ENCODE measurements at regions not wholly inside any gene's neighbourhood (a gene's known extent, or its start where the extent isn't known, plus 50 kb on each side); places are given as distances from the start of the nearest gene placed in this dataset.

- no peaks in the 10 kb centered on the region for H3K4me1 Mint-ChIP-seq
- intact Hi-C loops (cut with micrococcal nuclease): no loop called here
- no peak for DNase-seq
- H3K36me3 Mint-ChIP-seq: no peaks in the 10 kb centered on the region
- no peaks in the 10 kb centered on the region for H3K27me3 Mint-ChIP-seq
- Histone ChIP-seq H3K36me3 (ENCODE audit: insufficient read depth, low read length) (no peaks in the 10 kb centered on the region), H3K4me3 (ENCODE audit: low read length in 2 of 2) (no peak overlapping the region), H3K27me3 (ENCODE audit: insufficient read depth, low read length) (no peaks in the 10 kb centered on the region), H3K27ac (ENCODE audit: low read depth, low read length) (no peak overlapping the region), H3K9me3 (ENCODE audit: control insufficient read depth in 1 of 2, low read length in 2 of 2) (no peaks in the 10 kb centered on the region), H3K4me1 (ENCODE audit: insufficient read depth, low read length) (no peaks in the 10 kb centered on the region)
- no peak overlapping the region for H3K27ac Mint-ChIP-seq
- H3K4me3 Mint-ChIP-seq: no peak overlapping the region
- ChIA-PET CTCF (ENCODE audit: partially characterized antibody) (interaction anchor here (1.6 kb wide), 1 partner anchor 15 kb away, joined by 3 read pairs; no protein-coding TSS in a partner anchor), POLR2A (ENCODE audit: partially characterized antibody) (no interaction called here)
- peaks cover 0 to 2% (median 0%) of the 10 kb centered on the region in 8 donors for H3K9me3 Mint-ChIP-seq
Measured at GRCh38 chr12:88648625-88649024, 68.4 kb upstream of the KITLG start.

- no peak overlapping the region for H3K4me3 ChIP-seq (ENCODE audit: low read length in 2 of 2)
- H3K36me3 ChIP-seq (ENCODE audit: insufficient read depth, low read length): no peaks in the 10 kb centered on the region
- H3K4me3 Mint-ChIP-seq: no peak overlapping the region
- peaks cover 0 to 2% (median 0%) of the 10 kb centered on the region in 8 donors for H3K9me3 Mint-ChIP-seq
- ChIA-PET POLR2A (ENCODE audit: partially characterized antibody) (no interaction called here), CTCF (ENCODE audit: partially characterized antibody) (no interaction called here)
- no peak overlapping the region for H3K27ac ChIP-seq (ENCODE audit: low read depth, low read length)
- DNase-seq: no peak
- H3K36me3 Mint-ChIP-seq: no peaks in the 10 kb centered on the region
- no peaks in the 10 kb centered on the region for H3K4me1 ChIP-seq (ENCODE audit: insufficient read depth, low read length)
- no peaks in the 10 kb centered on the region for H3K9me3 ChIP-seq (ENCODE audit: control insufficient read depth in 1 of 2, low read length in 2 of 2)
- no peak overlapping the region for H3K27ac Mint-ChIP-seq
- intact Hi-C loops (cut with micrococcal nuclease): no loop called here
- H3K27me3 ChIP-seq (ENCODE audit: insufficient read depth, low read length): no peaks in the 10 kb centered on the region
- no peaks in the 10 kb centered on the region for H3K4me1 Mint-ChIP-seq
- no peaks in the 10 kb centered on the region for H3K27me3 Mint-ChIP-seq
Measured at GRCh38 chr12:88646824-88647223, 66.6 kb upstream of the KITLG start.

DNA sequence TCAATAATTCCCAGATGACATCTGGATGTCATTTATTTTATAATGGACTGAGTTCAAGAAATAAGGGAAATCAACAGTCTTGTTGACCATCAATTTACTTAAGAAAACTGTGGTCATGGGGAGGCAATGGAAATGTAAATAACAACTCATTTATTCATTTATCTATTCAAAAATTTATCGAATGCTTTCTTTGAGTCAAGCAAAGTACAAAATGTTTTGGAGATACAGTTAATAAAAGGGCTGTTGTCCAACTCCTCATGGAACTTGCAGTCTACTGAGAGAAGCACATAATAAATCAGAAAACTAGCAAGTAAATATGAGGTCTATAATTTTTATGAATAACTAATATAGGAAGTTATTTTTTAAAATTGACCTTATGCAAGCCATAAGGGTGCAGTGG, 65.5 kb upstream of the KITLG start:
- peaks cover 0 to 2% (median 0%) of the 10 kb centered on the region in 8 donors for H3K9me3 Mint-ChIP-seq
- DNase-seq: no peak
- H3K27me3 ChIP-seq (ENCODE audit: insufficient read depth, low read length): no peaks in the 10 kb centered on the region
- no peaks in the 10 kb centered on the region for H3K9me3 ChIP-seq (ENCODE audit: control insufficient read depth in 1 of 2, low read length in 2 of 2)
- no peak overlapping the region for H3K4me3 ChIP-seq (ENCODE audit: low read length in 2 of 2)
- H3K4me1 ChIP-seq (ENCODE audit: insufficient read depth, low read length): no peaks in the 10 kb centered on the region
- ChIA-PET POLR2A (ENCODE audit: partially characterized antibody) (no interaction called here), CTCF (ENCODE audit: partially characterized antibody) (no interaction called here)
- no peaks in the 10 kb centered on the region for H3K4me1 Mint-ChIP-seq
- no peaks in the 10 kb centered on the region for H3K36me3 ChIP-seq (ENCODE audit: insufficient read depth, low read length)
- H3K27ac Mint-ChIP-seq: no peak overlapping the region
- no peaks in the 10 kb centered on the region for H3K27me3 Mint-ChIP-seq
- intact Hi-C loops (cut with micrococcal nuclease): no loop called here
- no peaks in the 10 kb centered on the region for H3K36me3 Mint-ChIP-seq
- no peak overlapping the region for H3K4me3 Mint-ChIP-seq
- H3K27ac ChIP-seq (ENCODE audit: low read depth, low read length): no peak overlapping the region

DNA sequence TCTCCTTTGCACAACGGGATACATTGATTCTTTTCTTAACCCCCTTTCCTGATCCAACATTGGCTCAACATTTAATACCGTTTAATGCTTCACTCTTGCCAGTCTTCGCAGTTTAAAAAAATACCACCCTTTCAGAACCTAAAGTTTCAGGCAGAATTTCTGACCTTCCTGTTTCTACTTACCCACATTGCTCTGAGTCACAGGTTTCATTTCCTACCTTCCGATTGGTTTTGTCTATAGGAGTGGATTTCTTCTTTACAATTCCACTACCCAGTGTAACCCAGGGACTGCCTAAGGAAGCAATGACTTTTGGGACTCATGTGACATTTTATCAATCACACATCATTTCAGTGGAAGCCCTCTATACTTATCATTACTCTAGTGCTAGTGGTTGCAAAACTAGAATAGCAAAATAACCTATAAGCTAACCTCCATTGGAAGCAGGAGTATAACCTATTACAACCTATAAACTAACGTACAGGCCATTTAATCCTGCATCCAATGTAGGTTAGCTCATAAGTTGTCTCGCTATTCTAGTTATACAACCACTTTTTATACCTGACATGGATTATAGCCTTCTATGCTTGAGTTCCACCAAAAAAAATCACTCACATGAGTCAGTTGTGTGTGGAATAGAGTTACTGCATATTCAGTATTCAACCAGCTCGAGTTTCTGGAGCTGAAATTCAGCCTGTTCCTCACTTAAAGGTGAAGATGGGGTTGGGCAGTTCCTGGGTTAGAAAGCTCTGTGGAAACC, 64.9 kb upstream of the KITLG start:
- Histone ChIP-seq H3K27me3 (ENCODE audit: insufficient read depth, low read length) (no peaks in the 10 kb centered on the region), H3K9me3 (ENCODE audit: control insufficient read depth in 1 of 2, low read length in 2 of 2) (no peaks in the 10 kb centered on the region), H3K4me1 (ENCODE audit: insufficient read depth, low read length) (no peaks in the 10 kb centered on the region), H3K36me3 (ENCODE audit: insufficient read depth, low read length) (no peaks in the 10 kb centered on the region), H3K4me3 (ENCODE audit: low read length in 2 of 2) (no peak overlapping the region), H3K27ac (ENCODE audit: low read depth, low read length) (no peak overlapping the region)
- intact Hi-C loops (cut with micrococcal nuclease): no loop called here
- H3K9me3 Mint-ChIP-seq: peaks cover 0 to 2% (median 0%) of the 10 kb centered on the region in 8 donors
- H3K27me3 Mint-ChIP-seq: no peaks in the 10 kb centered on the region
- no peak overlapping the region for H3K4me3 Mint-ChIP-seq
- ChIA-PET POLR2A (ENCODE audit: partially characterized antibody) (no interaction called here), CTCF (ENCODE audit: partially characterized antibody) (no interaction called here)
- H3K27ac Mint-ChIP-seq: no peak overlapping the region
- DNase-seq: no peak
- no peaks in the 10 kb centered on the region for H3K36me3 Mint-ChIP-seq
- H3K4me1 Mint-ChIP-seq: no peaks in the 10 kb centered on the region

GRCh38 chr12:88643685-88644084, 63.4 kb upstream of the KITLG start:
- Mint-ChIP-seq H3K27ac (no peak overlapping the region), H3K9me3 (peaks cover 0 to 2% (median 0%) of the 10 kb centered on the region in 8 donors), H3K4me1 (no peaks in the 10 kb centered on the region), H3K27me3 (no peaks in the 10 kb centered on the region), H3K36me3 (no peaks in the 10 kb centered on the region), H3K4me3 (no peak overlapping the region)
- Histone ChIP-seq H3K36me3 (ENCODE audit: insufficient read depth, low read length) (no peaks in the 10 kb centered on the region), H3K27me3 (ENCODE audit: insufficient read depth, low read length) (no peaks in the 10 kb centered on the region), H3K4me3 (ENCODE audit: low read length in 2 of 2) (no peak overlapping the region), H3K9me3 (ENCODE audit: control insufficient read depth in 1 of 2, low read length in 2 of 2) (no peaks in the 10 kb centered on the region), H3K27ac (ENCODE audit: low read depth, low read length) (no peak overlapping the region), H3K4me1 (ENCODE audit: insufficient read depth, low read length) (no peaks in the 10 kb centered on the region)
- POLR2A ChIA-PET (ENCODE audit: partially characterized antibody): no interaction called here
- CTCF ChIA-PET (ENCODE audit: partially characterized antibody): no interaction called here
- DNase-seq: no peak
- intact Hi-C loops (cut with micrococcal nuclease): no loop called here

GRCh38 chr12:88642675-88643431, 62.6 kb upstream of the KITLG start:
- Histone ChIP-seq H3K27me3 (ENCODE audit: insufficient read depth, low read length) (no peaks in the 10 kb centered on the region), H3K36me3 (ENCODE audit: insufficient read depth, low read length) (no peaks in the 10 kb centered on the region), H3K9me3 (ENCODE audit: control insufficient read depth in 1 of 2, low read length in 2 of 2) (no peaks in the 10 kb centered on the region), H3K4me1 (ENCODE audit: insufficient read depth, low read length) (no peaks in the 10 kb centered on the region), H3K4me3 (ENCODE audit: low read length in 2 of 2) (no peak overlapping the region), H3K27ac (ENCODE audit: low read depth, low read length) (no peak overlapping the region)
- CTCF ChIA-PET (ENCODE audit: partially characterized antibody): no interaction called here
- intact Hi-C loops (cut with micrococcal nuclease): no loop called here
- Mint-ChIP-seq H3K4me3 (peak overlapping the region in 1 of 8 donors; percentile 54), H3K4me1 (no peaks in the 10 kb centered on the region), H3K9me3 (peaks cover 0 to 2% (median 0%) of the 10 kb centered on the region in 8 donors), H3K27me3 (no peaks in the 10 kb centered on the region), H3K36me3 (no peaks in the 10 kb centered on the region), H3K27ac (no peak overlapping the region)
- POLR2A ChIA-PET (ENCODE audit: partially characterized antibody): no interaction called here
- DNase-seq: no peak

GRCh38 chr12:88638966-88639760, 58.9 kb upstream of the KITLG start:
- Histone ChIP-seq H3K27me3 (ENCODE audit: insufficient read depth, low read length) (no peaks in the 10 kb centered on the region), H3K4me1 (ENCODE audit: insufficient read depth, low read length) (no peaks in the 10 kb centered on the region), H3K9me3 (ENCODE audit: control insufficient read depth in 1 of 2, low read length in 2 of 2) (no peaks in the 10 kb centered on the region), H3K4me3 (ENCODE audit: low read length in 2 of 2) (no peak overlapping the region), H3K36me3 (ENCODE audit: insufficient read depth, low read length) (no peaks in the 10 kb centered on the region), H3K27ac (ENCODE audit: low read depth, low read length) (no peak overlapping the region)
- CTCF ChIA-PET (ENCODE audit: partially characterized antibody): no interaction called here
- H3K4me1 Mint-ChIP-seq: no peaks in the 10 kb centered on the region
- no peaks in the 10 kb centered on the region for H3K27me3 Mint-ChIP-seq
- no peak overlapping the region for H3K4me3 Mint-ChIP-seq
- no peak for DNase-seq
- intact Hi-C loops (cut with micrococcal nuclease): no loop called here
- POLR2A ChIA-PET (ENCODE audit: partially characterized antibody): no interaction called here
- peaks cover 0 to 1% (median 0%) of the 10 kb centered on the region in 8 donors for H3K9me3 Mint-ChIP-seq
- H3K36me3 Mint-ChIP-seq: no peaks in the 10 kb centered on the region
- H3K27ac Mint-ChIP-seq: no peak overlapping the region

All from CD4-positive, alpha-beta memory T cell (primary cell).